SW 1271 (cell line): ENCODE measurements at regions not wholly inside any gene's neighbourhood (a gene's known extent, or its start where the extent isn't known, plus 50 kb on each side); places are given as distances from the start of the nearest gene placed in this dataset.
"Not testable (repeated sequence)": the region's sequence is repeated elsewhere in the genome, so short reads cannot be mapped to it uniquely, and the experiment has no call there.

Source experiments
- DNase-seq, 2 experiments: peaks; one replicate each; lab custom pipeline; 2025; lab: John Stamatoyannopoulos, UW

GRCh38 chr2:228522276-228522675 is 340.8 kb upstream of the SPHKAP start:
- no peak for DNase-seq

GRCh38 chr2:228519561-228519960 is 338.1 kb upstream of the SPHKAP start:
- no peak for DNase-seq

- DNase-seq, result no peak
These were observed 334.5 kb upstream of the SPHKAP start for GRCh38 chr2:228516019-228516418.

- DNase-seq, result not testable (repeated sequence)
These were observed 332.0 kb upstream of the SPHKAP start for GRCh38 chr2:228513480-228513879.

GRCh38 chr2:228509021-228509420 is 327.5 kb upstream of the SPHKAP start:
- DNase-seq, result no peak

- no peak for DNase-seq
These were observed 326.4 kb upstream of the SPHKAP start for GRCh38 chr2:228507870-228508269.

- DNase-seq, result no peak
These were observed 325.8 kb upstream of the SPHKAP start for GRCh38 chr2:228507231-228507824.

GRCh38 chr2:228503731-228504130 is 322.2 kb upstream of the SPHKAP start:
- no peak for DNase-seq

GRCh38 chr2:228493852-228494251 is 312.4 kb upstream of the SPHKAP start:
- DNase-seq, result no peak

- no peak for DNase-seq
These were observed 297.5 kb upstream of the SPHKAP start for GRCh38 chr2:228479014-228479413.

- DNase-seq, result no peak
These were observed 293.0 kb upstream of the SPHKAP start for GRCh38 chr2:228474466-228474865.

- no peak for DNase-seq
These were observed 288.2 kb upstream of the SPHKAP start for GRCh38 chr2:228469721-228470120.

GRCh38 chr2:228466851-228467250 is 285.4 kb upstream of the SPHKAP start:
- no peak for DNase-seq

GRCh38 chr2:228465408-228465807 is 283.9 kb upstream of the SPHKAP start:
- DNase-seq, result no peak

- no peak for DNase-seq
These were observed 276.9 kb upstream of the SPHKAP start for GRCh38 chr2:228458364-228458763.

GRCh38 chr2:228447266-228447915 is 265.9 kb upstream of the SPHKAP start:
- DNase-seq, result no peak

- DNase-seq, result no peak
These were observed 265.2 kb upstream of the SPHKAP start for GRCh38 chr2:228446734-228447133.

GRCh38 chr2:228444161-228444560 is 262.7 kb upstream of the SPHKAP start:
- no peak for DNase-seq

- no peak for DNase-seq
These were observed 252.2 kb upstream of the SPHKAP start for GRCh38 chr2:228433721-228434120.

GRCh38 chr2:228432116-228432515 is 250.6 kb upstream of the SPHKAP start:
- no peak for DNase-seq

- DNase-seq, result no peak
These were observed 249.5 kb upstream of the SPHKAP start for GRCh38 chr2:228430986-228431385.

- no peak for DNase-seq
These were observed 245.2 kb upstream of the SPHKAP start for GRCh38 chr2:228426502-228427216.

- not testable (repeated sequence) for DNase-seq
These were observed 244.0 kb upstream of the SPHKAP start for GRCh38 chr2:228425411-228426060.
